ENCODE measurements at regions not wholly inside any gene's neighbourhood (a gene's known extent, or its start where the extent isn't known, plus 50 kb on each side); places are given as distances from the start of the nearest gene placed in this dataset.

GRCh38 chr11:92386577-92386976, 162.0 kb downstream of the FAT3 start:
- DNase-seq, result no peak

GRCh38 chr11:92387859-92388258, 163.2 kb downstream of the FAT3 start:
- DNase-seq, result no peak

GRCh38 chr11:92388380-92388779, 163.8 kb downstream of the FAT3 start:
- no peak for DNase-seq

GRCh38 chr11:92390783-92391182, 166.2 kb downstream of the FAT3 start:
- no peak for DNase-seq

- DNase-seq, result no peak
These were observed 166.7 kb downstream of the FAT3 start for GRCh38 chr11:92391364-92391763.

GRCh38 chr11:92391808-92392207, 167.2 kb downstream of the FAT3 start:
- DNase-seq, result no peak

- no peak for DNase-seq
These were observed 168.6 kb downstream of the FAT3 start for GRCh38 chr11:92393218-92393617.

- DNase-seq, result no peak
These were observed 171.5 kb downstream of the FAT3 start for GRCh38 chr11:92396133-92396532.

- no peak for DNase-seq
These were observed 172.7 kb downstream of the FAT3 start for GRCh38 chr11:92397221-92397755.

GRCh38 chr11:92399705-92400104, 175.1 kb downstream of the FAT3 start:
- DNase-seq, result no peak

- no peak for DNase-seq
These were observed 176.9 kb downstream of the FAT3 start for GRCh38 chr11:92401520-92401919.

GRCh38 chr11:92406472-92406871, 181.9 kb downstream of the FAT3 start:
- DNase-seq, result no peak

- no peak for DNase-seq
These were observed 184.7 kb downstream of the FAT3 start for GRCh38 chr11:92409355-92409754.

GRCh38 chr11:92409956-92410355, 185.3 kb downstream of the FAT3 start:
- DNase-seq, result no peak

GRCh38 chr11:92410526-92410925, 185.9 kb downstream of the FAT3 start:
- DNase-seq, result no peak

- no peak for DNase-seq
These were observed 186.8 kb downstream of the FAT3 start for GRCh38 chr11:92411431-92411830.

- DNase-seq, result no peak
These were observed 189.3 kb downstream of the FAT3 start for GRCh38 chr11:92413757-92414513.

- no peak for DNase-seq
These were observed 192.5 kb downstream of the FAT3 start for GRCh38 chr11:92416971-92417725.

GRCh38 chr11:92423115-92424034, 198.8 kb downstream of the FAT3 start:
- DNase-seq, result no peak

GRCh38 chr11:92424281-92424680, 199.7 kb downstream of the FAT3 start:
- no peak for DNase-seq

- DNase-seq, result no peak
These were observed 200.5 kb downstream of the FAT3 start for GRCh38 chr11:92425127-92425526.

- no peak for DNase-seq
These were observed 207.9 kb downstream of the FAT3 start for GRCh38 chr11:92432515-92432914.

Data from CD4-positive, alpha-beta T cell treated with Interleukin-10 for 1 hour (primary cell).